HG02610 (cell line): ENCODE measurements at regions not wholly inside any gene's neighbourhood (a gene's known extent, or its start where the extent isn't known, plus 50 kb on each side); places are given as distances from the start of the nearest gene placed in this dataset.
"Not testable (repeated sequence)": the region's sequence is repeated elsewhere in the genome, so short reads cannot be mapped to it uniquely, and the experiment has no call there.

Experiments used
- ATAC-seq: cut with Tn5 transposase; IDR thresholded peaks from one replicate; pipeline ENCODE4 v1.9.1; 2021; ENCODE audit warnings: mild to moderate bottlenecking, moderate library complexity; ENCODE audit not compliant: unreplicated experiment

GRCh38 chrY:3367535-3367934 lies 211.3 kb upstream of the TGIF2LY start:
- ATAC-seq = not testable (repeated sequence)

GRCh38 chrY:3368459-3368858 lies 210.4 kb upstream of the TGIF2LY start:
- ATAC-seq = not testable (repeated sequence)

GRCh38 chrY:3391508-3391907 lies 187.4 kb upstream of the TGIF2LY start:
- not testable (repeated sequence) for ATAC-seq

- ATAC-seq = not testable (repeated sequence)
Observed at GRCh38 chrY:3404241-3404640, 174.6 kb upstream of the TGIF2LY start.

- not testable (repeated sequence) for ATAC-seq
Observed at GRCh38 chrY:3405585-3405984, 173.3 kb upstream of the TGIF2LY start.

GRCh38 chrY:3406896-3407452 lies 171.9 kb upstream of the TGIF2LY start:
- ATAC-seq = not testable (repeated sequence)

GRCh38 chrY:3410322-3410892 lies 168.5 kb upstream of the TGIF2LY start:
- not testable (repeated sequence) for ATAC-seq
